Neutrophil (primary cell): ENCODE measurements at regions not wholly inside any gene's neighbourhood (a gene's known extent, or its start where the extent isn't known, plus 50 kb on each side); places are given as distances from the start of the nearest gene placed in this dataset.

Source experiments
- H3K27ac ChIP-seq: fragments of 200-600 bp; sonication (generic); 2 replicates; pipeline ENCODE4 v1.5.1; 2016; ENCODE audit warnings: mild to moderate bottlenecking, moderate library complexity
- H3K27me3 ChIP-seq: fragments of 200-600 bp; sonication (generic); 2 replicates; pipeline ENCODE4 v1.6.0; 2016; ENCODE audit warnings: mild to moderate bottlenecking
- H3K36me3 ChIP-seq: fragments of 200-600 bp; sonication (generic); 2 replicates; pipeline ENCODE4 v1.5.1; 2017
- H3K4me1 ChIP-seq, 2 experiments: fragments of 200-600 bp in 1 of 2; sonication (generic) in 1 of 2; 1 replicate in 1 of 2; 2 replicates in 1 of 2; pipeline versions ENCODE4 v1.5.1 to v1.6.1; 2013 to 2016; ENCODE audit warnings: low read depth in 1 of 2, low read length in 1 of 2, mild to moderate bottlenecking in 1 of 2, moderate library complexity in 1 of 2; ENCODE audit not compliant: control insufficient read depth in 1 of 2, insufficient read depth in 1 of 2
- H3K4me3 ChIP-seq, 2 experiments: fragments of 200-600 bp in 1 of 2; sonication (generic) in 1 of 2; 1 replicate in 1 of 2; 2 replicates in 1 of 2; pipeline ENCODE4 v1.5.1; 2013 to 2016; ENCODE audit warnings: low read depth in 1 of 2, low read length in 1 of 2, mild to moderate bottlenecking in 1 of 2, moderate library complexity in 1 of 2
- H3K9me3 ChIP-seq: fragments of 200-600 bp; sonication (generic); 2 replicates; pipeline ENCODE4 v1.5.1; 2016
- CTCF ChIP-seq: fragments of 200-600 bp; sonication (generic); IDR thresholded peaks from 2 replicates; pipeline ENCODE4 v1.5.1; 2016; ENCODE audit warnings: antibody characterized with exemption

GRCh38 chr16:80034948-80035663 is 434.6 kb upstream of the MAF start:
- no peaks in the 10 kb centered on the region for H3K36me3 ChIP-seq
- no peak overlapping the region for H3K27ac ChIP-seq
- H3K9me3 ChIP-seq = no peaks in the 10 kb centered on the region
- TF ChIP-seq CTCF = no peak
- no peaks in the 10 kb centered on the region for H3K27me3 ChIP-seq
- no peaks in the 10 kb centered on the region for H3K4me1 ChIP-seq
- no peak overlapping the region for H3K4me3 ChIP-seq

GRCh38 chr16:80034469-80034826 is 433.9 kb upstream of the MAF start:
- Histone ChIP-seq H3K27me3 (no peaks in the 10 kb centered on the region), H3K27ac (no peak overlapping the region), H3K4me1 (no peaks in the 10 kb centered on the region), H3K36me3 (no peaks in the 10 kb centered on the region), H3K9me3 (no peaks in the 10 kb centered on the region), H3K4me3 (no peak overlapping the region)
- TF ChIP-seq CTCF = no peak

GRCh38 chr16:80033783-80034468 is 433.4 kb upstream of the MAF start:
- H3K36me3 ChIP-seq = no peaks in the 10 kb centered on the region
- TF ChIP-seq CTCF = no peak
- no peaks in the 10 kb centered on the region for H3K9me3 ChIP-seq
- no peaks in the 10 kb centered on the region for H3K27me3 ChIP-seq
- H3K27ac ChIP-seq = no peak overlapping the region
- H3K4me1 ChIP-seq = no peaks in the 10 kb centered on the region
- H3K4me3 ChIP-seq = no peak overlapping the region

GRCh38 chr16:80029761-80030481 is 429.4 kb upstream of the MAF start:
- H3K27me3 ChIP-seq = peaks cover 5% of the 10 kb centered on the region
- H3K27ac ChIP-seq = no peak overlapping the region
- no peaks in the 10 kb centered on the region for H3K9me3 ChIP-seq
- H3K4me3 ChIP-seq = no peak overlapping the region
- no peak for TF ChIP-seq CTCF
- H3K36me3 ChIP-seq = no peaks in the 10 kb centered on the region
- no peaks in the 10 kb centered on the region for H3K4me1 ChIP-seq

- H3K36me3 ChIP-seq = no peaks in the 10 kb centered on the region
- H3K9me3 ChIP-seq = no peaks in the 10 kb centered on the region
- H3K27me3 ChIP-seq = peaks cover 5% of the 10 kb centered on the region
- H3K27ac ChIP-seq = no peak overlapping the region
- H3K4me3 ChIP-seq = no peak overlapping the region
- no peak for TF ChIP-seq CTCF
- H3K4me1 ChIP-seq = no peaks in the 10 kb centered on the region
These were observed 428.8 kb upstream of the MAF start for GRCh38 chr16:80029381-80029630.
